ENCODE measurements at regions not wholly inside any gene's neighbourhood (a gene's known extent, or its start where the extent isn't known, plus 50 kb on each side); places are given as distances from the start of the nearest gene placed in this dataset.
"Not testable (repeated sequence)": the region's sequence is repeated elsewhere in the genome, so short reads cannot be mapped to it uniquely, and the experiment has no call there.

DNA sequence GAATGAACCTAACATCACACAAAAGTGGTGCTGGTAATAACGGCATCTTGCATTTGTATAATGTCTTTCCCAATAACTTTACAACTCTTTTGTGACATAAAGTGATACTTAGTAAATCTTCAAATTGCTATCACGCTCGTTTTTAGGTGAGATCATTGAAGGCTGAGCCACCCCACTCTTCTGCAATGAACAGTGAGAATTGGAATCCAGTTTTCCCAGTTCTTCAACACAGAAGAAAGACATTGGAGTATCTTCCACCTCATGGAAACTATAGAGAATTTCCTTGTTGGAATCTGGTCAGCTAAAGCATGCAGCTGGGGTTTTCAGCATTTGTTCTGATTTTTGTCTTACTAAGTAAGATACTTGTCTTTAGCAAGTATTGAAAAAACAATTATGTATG lies 59.9 kb upstream of the NRIP1 start:
- no peaks in the 10 kb centered on the region for H3K27me3 ChIP-seq (ENCODE audit: control insufficient read depth, insufficient read depth, low read length)
- no peak overlapping the region for H3K9ac ChIP-seq (ENCODE audit: low read length in 3 of 3)
- DNase-seq (no peak), FAIRE-seq (no peak)
- H3K36me3 ChIP-seq (ENCODE audit: control insufficient read depth in 2 of 3, insufficient read depth in 3 of 3, low read length in 3 of 3) = no peaks in the 10 kb centered on the region
- H3K4me3 ChIP-seq (ENCODE audit: low read length in 3 of 3) = no peak overlapping the region
- intact Hi-C loops (cut with DNase I) = no loop called here
- no peaks in the 10 kb centered on the region for H3K9me3 ChIP-seq (ENCODE audit: control insufficient read depth in 2 of 3, insufficient read depth in 1 of 3, low read length in 3 of 3)
- TF ChIP-seq, protein P1, sequence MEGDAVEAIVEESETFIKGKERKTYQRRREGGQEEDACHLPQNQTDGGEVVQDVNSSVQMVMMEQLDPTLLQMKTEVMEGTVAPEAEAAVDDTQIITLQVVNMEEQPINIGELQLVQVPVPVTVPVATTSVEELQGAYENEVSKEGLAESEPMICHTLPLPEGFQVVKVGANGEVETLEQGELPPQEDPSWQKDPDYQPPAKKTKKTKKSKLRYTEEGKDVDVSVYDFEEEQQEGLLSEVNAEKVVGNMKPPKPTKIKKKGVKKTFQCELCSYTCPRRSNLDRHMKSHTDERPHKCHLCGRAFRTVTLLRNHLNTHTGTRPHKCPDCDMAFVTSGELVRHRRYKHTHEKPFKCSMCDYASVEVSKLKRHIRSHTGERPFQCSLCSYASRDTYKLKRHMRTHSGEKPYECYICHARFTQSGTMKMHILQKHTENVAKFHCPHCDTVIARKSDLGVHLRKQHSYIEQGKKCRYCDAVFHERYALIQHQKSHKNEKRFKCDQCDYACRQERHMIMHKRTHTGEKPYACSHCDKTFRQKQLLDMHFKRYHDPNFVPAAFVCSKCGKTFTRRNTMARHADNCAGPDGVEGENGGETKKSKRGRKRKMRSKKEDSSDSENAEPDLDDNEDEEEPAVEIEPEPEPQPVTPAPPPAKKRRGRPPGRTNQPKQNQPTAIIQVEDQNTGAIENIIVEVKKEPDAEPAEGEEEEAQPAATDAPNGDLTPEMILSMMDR (IDR thresholded peaks at IDR 0.05; ENCODE audit: borderline replicate concordance, extremely low read depth, insufficient read depth) = no peak
- no peak overlapping the region for H3K27ac ChIP-seq (ENCODE audit: low read depth in 2 of 2, low read length in 2 of 2)
- peaks cover 0 to 4% (median 0%) of the 10 kb centered on the region in 3 donors for H3K4me1 ChIP-seq (ENCODE audit: control insufficient read depth in 2 of 3, insufficient read depth in 2 of 3, low read depth in 1 of 3, low read length in 3 of 3)

DNA sequence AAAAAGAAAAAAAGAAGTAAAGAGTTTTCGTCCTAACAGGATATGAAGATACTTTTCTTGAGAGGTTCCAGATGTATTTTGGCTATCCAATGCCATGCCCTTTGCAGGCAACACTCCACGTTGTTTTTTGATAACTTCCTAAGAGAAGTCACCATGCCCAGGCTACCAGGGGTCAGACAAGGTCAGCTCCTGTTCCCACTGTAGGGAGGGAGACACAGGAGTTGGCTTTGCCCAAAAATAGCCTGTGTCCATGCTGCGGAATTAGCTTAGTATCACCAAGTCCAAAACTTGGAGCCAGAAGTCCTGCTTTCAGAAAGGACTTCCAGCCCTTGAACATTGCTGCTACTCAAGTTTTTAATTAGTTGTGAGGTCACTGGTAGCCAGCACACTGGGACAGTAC lies 62.1 kb upstream of the NRIP1 start:
- no peak for DNase-seq
- Histone ChIP-seq H3K27me3 (ENCODE audit: control insufficient read depth, insufficient read depth, low read length) (no peaks in the 10 kb centered on the region), H3K27ac (ENCODE audit: low read depth in 2 of 2, low read length in 2 of 2) (no peak overlapping the region), H3K4me3 (ENCODE audit: low read length in 3 of 3) (no peak overlapping the region), H3K4me1 (ENCODE audit: control insufficient read depth in 2 of 3, insufficient read depth in 2 of 3, low read depth in 1 of 3, low read length in 3 of 3) (peaks cover 0 to 4% (median 0%) of the 10 kb centered on the region in 3 donors), H3K36me3 (ENCODE audit: control insufficient read depth in 2 of 3, insufficient read depth in 3 of 3, low read length in 3 of 3) (no peaks in the 10 kb centered on the region), H3K9me3 (ENCODE audit: control insufficient read depth in 2 of 3, insufficient read depth in 1 of 3, low read length in 3 of 3) (no peaks in the 10 kb centered on the region), H3K9ac (ENCODE audit: low read length in 3 of 3) (no peak overlapping the region)
- intact Hi-C loops (cut with DNase I) = no loop called here
- TF ChIP-seq, protein P1 (IDR thresholded peaks at IDR 0.05; ENCODE audit: borderline replicate concordance, extremely low read depth, insufficient read depth) = no peak
- FAIRE-seq = no peak

DNA sequence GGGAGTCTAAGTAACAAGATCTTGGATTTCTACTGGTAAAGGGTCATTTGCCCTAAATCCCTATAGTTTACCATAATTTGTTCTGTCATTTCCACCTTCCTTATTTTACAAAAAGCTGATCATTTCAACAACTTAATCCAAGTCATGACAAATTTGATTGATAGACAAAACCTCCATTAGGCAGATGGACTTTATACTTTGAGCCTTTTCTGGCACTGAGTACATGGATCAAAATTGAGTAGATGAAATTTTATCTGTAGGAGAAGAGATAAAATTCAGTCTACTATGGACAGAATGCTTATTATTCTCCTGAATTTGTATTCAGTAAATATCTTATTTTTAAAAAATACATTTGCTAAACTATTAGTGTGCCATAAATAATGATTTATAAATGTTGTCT lies 62.6 kb upstream of the NRIP1 start:
- TF ChIP-seq, protein P1 (IDR thresholded peaks at IDR 0.05; ENCODE audit: borderline replicate concordance, extremely low read depth, insufficient read depth) = no peak
- no peak for FAIRE-seq
- DNase-seq = no peak
- Histone ChIP-seq H3K9me3 (ENCODE audit: control insufficient read depth in 2 of 3, insufficient read depth in 1 of 3, low read length in 3 of 3) (no peaks in the 10 kb centered on the region), H3K36me3 (ENCODE audit: control insufficient read depth in 2 of 3, insufficient read depth in 3 of 3, low read length in 3 of 3) (no peaks in the 10 kb centered on the region), H3K27ac (ENCODE audit: low read depth in 2 of 2, low read length in 2 of 2) (no peak overlapping the region), H3K27me3 (ENCODE audit: control insufficient read depth, insufficient read depth, low read length) (no peaks in the 10 kb centered on the region), H3K4me1 (ENCODE audit: control insufficient read depth in 2 of 3, insufficient read depth in 2 of 3, low read depth in 1 of 3, low read length in 3 of 3) (peaks cover 0 to 4% (median 0%) of the 10 kb centered on the region in 3 donors), H3K9ac (ENCODE audit: low read length in 3 of 3) (no peak overlapping the region), H3K4me3 (ENCODE audit: low read length in 3 of 3) (no peak overlapping the region)
- intact Hi-C loops (cut with DNase I) = no loop called here

DNA sequence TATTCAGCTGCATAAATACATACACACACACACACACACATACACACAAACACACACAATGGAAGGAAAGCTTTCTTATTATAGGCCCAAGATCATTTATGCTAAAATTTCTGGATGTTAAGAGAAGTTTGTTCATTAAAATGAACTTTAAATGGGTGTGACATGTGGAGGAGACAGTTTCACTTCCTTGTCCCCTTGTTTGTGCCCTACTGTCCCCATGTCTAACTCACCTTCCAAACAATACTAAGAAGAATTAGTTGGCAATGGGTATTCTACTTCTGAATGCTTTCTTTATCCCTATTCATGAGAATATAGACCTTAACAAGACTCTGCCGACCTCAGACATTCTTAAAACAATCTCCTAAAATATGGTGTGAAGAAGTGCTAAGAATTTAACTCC lies 63.5 kb upstream of the NRIP1 start:
- Histone ChIP-seq H3K27ac (ENCODE audit: low read depth in 2 of 2, low read length in 2 of 2) (no peak overlapping the region), H3K36me3 (ENCODE audit: control insufficient read depth in 2 of 3, insufficient read depth in 3 of 3, low read length in 3 of 3) (no peaks in the 10 kb centered on the region), H3K4me1 (ENCODE audit: control insufficient read depth in 2 of 3, insufficient read depth in 2 of 3, low read depth in 1 of 3, low read length in 3 of 3) (peaks cover 0 to 4% (median 0%) of the 10 kb centered on the region in 3 donors), H3K9ac (ENCODE audit: low read length in 3 of 3) (no peak overlapping the region), H3K27me3 (ENCODE audit: control insufficient read depth, insufficient read depth, low read length) (no peaks in the 10 kb centered on the region), H3K9me3 (ENCODE audit: control insufficient read depth in 2 of 3, insufficient read depth in 1 of 3, low read length in 3 of 3) (no peaks in the 10 kb centered on the region), H3K4me3 (ENCODE audit: low read length in 3 of 3) (no peak overlapping the region)
- DNase-seq (no peak), FAIRE-seq (no peak)
- TF ChIP-seq, protein P1 (IDR thresholded peaks at IDR 0.05; ENCODE audit: borderline replicate concordance, extremely low read depth, insufficient read depth) = no peak
- intact Hi-C loops (cut with DNase I) = no loop called here

DNA sequence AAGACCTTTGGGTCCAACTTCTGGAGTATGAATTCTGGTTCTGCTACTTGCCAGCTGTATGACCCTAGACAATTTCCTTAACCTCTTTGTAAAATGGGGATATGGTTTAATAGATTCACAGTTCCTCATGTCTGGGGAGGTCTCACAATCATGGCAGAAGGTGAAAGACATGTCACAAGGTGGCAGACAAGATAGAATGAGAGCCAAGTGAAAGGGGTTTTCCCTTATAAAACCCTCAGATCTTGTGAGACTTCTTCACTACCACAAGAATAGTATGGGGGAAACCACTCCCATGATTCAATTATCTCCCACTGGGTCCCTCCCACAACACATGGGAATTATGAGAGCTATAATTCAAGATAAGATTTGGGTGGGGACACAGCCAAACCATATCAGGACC lies 63.9 kb upstream of the NRIP1 start:
- H3K4me1 ChIP-seq (ENCODE audit: control insufficient read depth in 2 of 3, insufficient read depth in 2 of 3, low read depth in 1 of 3, low read length in 3 of 3); DNase-seq; H3K36me3 ChIP-seq (ENCODE audit: control insufficient read depth in 2 of 3, insufficient read depth in 3 of 3, low read length in 3 of 3); H3K4me3 ChIP-seq (ENCODE audit: low read length in 3 of 3); FAIRE-seq; intact Hi-C loops (cut with DNase I); H3K27ac ChIP-seq (ENCODE audit: low read depth in 2 of 2, low read length in 2 of 2); H3K9me3 ChIP-seq (ENCODE audit: control insufficient read depth in 2 of 3, insufficient read depth in 1 of 3, low read length in 3 of 3); H3K27me3 ChIP-seq (ENCODE audit: control insufficient read depth, insufficient read depth, low read length); H3K9ac ChIP-seq (ENCODE audit: low read length in 3 of 3): not testable (repeated sequence)

Data from kidney (tissue), 13 donors.